ENCODE measurements at regions not wholly inside any gene's neighbourhood (a gene's known extent, or its start where the extent isn't known, plus 50 kb on each side); places are given as distances from the start of the nearest gene placed in this dataset.

DNA sequence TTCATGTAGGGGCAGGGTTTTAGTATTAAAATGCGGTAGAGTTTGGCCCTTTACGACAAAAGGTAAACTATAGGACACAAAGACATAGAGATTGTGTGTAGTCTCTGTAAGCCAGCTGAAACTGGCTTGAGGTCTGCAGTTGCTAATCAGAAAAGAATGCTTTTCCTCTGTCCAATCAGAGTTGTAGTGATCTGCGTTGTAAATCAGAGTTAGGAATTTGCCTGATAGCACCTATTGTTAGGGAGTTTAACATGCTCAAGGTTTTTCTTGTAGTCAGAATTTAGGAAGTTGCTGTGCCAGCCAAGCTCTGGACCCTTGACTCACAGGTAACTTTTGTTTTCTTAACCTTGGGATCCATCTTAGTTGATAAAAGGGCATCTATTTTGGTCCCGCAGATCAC lies 61.2 kb upstream of the VTCN1 start:
- TF ChIP-seq, protein P1, sequence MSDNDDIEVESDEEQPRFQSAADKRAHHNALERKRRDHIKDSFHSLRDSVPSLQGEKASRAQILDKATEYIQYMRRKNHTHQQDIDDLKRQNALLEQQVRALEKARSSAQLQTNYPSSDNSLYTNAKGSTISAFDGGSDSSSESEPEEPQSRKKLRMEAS (CRISPR knock-in tag; IDR thresholded peaks at IDR 0.05): no peak
- no peak for TF ChIP-seq FOXJ3 (CRISPR knock-in tag; IDR thresholded peaks at IDR 0.05; ENCODE audit: borderline replicate concordance)
- TF ChIP-seq, protein P2, sequence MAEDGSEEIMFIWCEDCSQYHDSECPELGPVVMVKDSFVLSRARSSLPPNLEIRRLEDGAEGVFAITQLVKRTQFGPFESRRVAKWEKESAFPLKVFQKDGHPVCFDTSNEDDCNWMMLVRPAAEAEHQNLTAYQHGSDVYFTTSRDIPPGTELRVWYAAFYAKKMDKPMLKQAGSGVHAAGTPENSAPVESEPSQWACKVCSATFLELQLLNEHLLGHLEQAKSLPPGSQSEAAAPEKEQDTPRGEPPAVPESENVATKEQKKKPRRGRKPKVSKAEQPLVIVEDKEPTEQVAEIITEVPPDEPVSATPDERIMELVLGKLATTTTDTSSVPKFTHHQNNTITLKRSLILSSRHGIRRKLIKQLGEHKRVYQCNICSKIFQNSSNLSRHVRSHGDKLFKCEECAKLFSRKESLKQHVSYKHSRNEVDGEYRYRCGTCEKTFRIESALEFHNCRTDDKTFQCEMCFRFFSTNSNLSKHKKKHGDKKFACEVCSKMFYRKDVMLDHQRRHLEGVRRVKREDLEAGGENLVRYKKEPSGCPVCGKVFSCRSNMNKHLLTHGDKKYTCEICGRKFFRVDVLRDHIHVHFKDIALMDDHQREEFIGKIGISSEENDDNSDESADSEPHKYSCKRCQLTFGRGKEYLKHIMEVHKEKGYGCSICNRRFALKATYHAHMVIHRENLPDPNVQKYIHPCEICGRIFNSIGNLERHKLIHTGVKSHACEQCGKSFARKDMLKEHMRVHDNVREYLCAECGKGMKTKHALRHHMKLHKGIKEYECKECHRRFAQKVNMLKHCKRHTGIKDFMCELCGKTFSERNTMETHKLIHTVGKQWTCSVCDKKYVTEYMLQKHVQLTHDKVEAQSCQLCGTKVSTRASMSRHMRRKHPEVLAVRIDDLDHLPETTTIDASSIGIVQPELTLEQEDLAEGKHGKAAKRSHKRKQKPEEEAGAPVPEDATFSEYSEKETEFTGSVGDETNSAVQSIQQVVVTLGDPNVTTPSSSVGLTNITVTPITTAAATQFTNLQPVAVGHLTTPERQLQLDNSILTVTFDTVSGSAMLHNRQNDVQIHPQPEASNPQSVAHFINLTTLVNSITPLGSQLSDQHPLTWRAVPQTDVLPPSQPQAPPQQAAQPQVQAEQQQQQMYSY (CRISPR knock-in tag; IDR thresholded peaks at IDR 0.05): no peak
- TF ChIP-seq, protein P3, sequence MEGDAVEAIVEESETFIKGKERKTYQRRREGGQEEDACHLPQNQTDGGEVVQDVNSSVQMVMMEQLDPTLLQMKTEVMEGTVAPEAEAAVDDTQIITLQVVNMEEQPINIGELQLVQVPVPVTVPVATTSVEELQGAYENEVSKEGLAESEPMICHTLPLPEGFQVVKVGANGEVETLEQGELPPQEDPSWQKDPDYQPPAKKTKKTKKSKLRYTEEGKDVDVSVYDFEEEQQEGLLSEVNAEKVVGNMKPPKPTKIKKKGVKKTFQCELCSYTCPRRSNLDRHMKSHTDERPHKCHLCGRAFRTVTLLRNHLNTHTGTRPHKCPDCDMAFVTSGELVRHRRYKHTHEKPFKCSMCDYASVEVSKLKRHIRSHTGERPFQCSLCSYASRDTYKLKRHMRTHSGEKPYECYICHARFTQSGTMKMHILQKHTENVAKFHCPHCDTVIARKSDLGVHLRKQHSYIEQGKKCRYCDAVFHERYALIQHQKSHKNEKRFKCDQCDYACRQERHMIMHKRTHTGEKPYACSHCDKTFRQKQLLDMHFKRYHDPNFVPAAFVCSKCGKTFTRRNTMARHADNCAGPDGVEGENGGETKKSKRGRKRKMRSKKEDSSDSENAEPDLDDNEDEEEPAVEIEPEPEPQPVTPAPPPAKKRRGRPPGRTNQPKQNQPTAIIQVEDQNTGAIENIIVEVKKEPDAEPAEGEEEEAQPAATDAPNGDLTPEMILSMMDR (IDR thresholded peaks at IDR 0.05): no peak
- no peak for TF ChIP-seq ZNF281 (CRISPR knock-in tag; IDR thresholded peaks at IDR 0.05)
- no peak for TF ChIP-seq CBFB (CRISPR knock-in tag; IDR thresholded peaks at IDR 0.05; ENCODE audit: low read depth)
- no peak for TF ChIP-seq FOXP4 (CRISPR knock-in tag; IDR thresholded peaks at IDR 0.05)
- no peak for TF ChIP-seq ZNF317 (CRISPR knock-in tag; IDR thresholded peaks at IDR 0.05; ENCODE audit: borderline replicate concordance, low read depth)
- no peak for TF ChIP-seq TP53 (CRISPR knock-in tag; IDR thresholded peaks at IDR 0.05)
- no peak for TF ChIP-seq NFYB (CRISPR knock-in tag; conservative IDR thresholded peaks at IDR 0.05; ENCODE audit: low read depth)
- TF ChIP-seq JUN (CRISPR knock-in tag; IDR thresholded peaks at IDR 0.05): no peak
- TF ChIP-seq GABPB1 (CRISPR knock-in tag; IDR thresholded peaks at IDR 0.05): no peak

Measured in WTC11 (cell line).